AG04449 (cell line): ENCODE measurements at regions not wholly inside any gene's neighbourhood (a gene's known extent, or its start where the extent isn't known, plus 50 kb on each side); places are given as distances from the start of the nearest gene placed in this dataset.

Experiments
- CTCF ChIA-PET: fragments of 350-600 bp; formaldehyde crosslinking; extraction: SDS; loops from one replicate; lab custom pipeline; 2021; ENCODE audit warnings: antibody characterized with exemption; lab: Yijun Ruan, JAX
- POLR2A ChIA-PET: fragments of 400-600, 350-600 bp; formaldehyde crosslinking; extraction: SDS; loops from one replicate; lab custom pipeline; 2020; ENCODE audit warnings: antibody characterized with exemption, inconsistent platforms; lab: Yijun Ruan, JAX
- DNase-seq: peaks from one replicate; pipeline ENCODE4 v3.0.0-alpha.2; 2010; ENCODE audit warnings: low read depth, low spot score
- H3K4me3 ChIP-seq: 2 replicates; pipeline ENCODE4 v1.5.1; 2011; ENCODE audit warnings: low read depth, mild to moderate bottlenecking, control low read depth, low read length
- CTCF ChIP-seq: IDR thresholded peaks from one replicate; pipeline ENCODE4 v1.5.1; 2011; ENCODE audit warnings: mild to moderate bottlenecking, moderate library complexity, low read length, control low read depth, inconsistent platforms; ENCODE audit not compliant: insufficient read depth; ENCODE audit errors: missing control alignments

GRCh38 chr4:125983168-125983567 is 668.4 kb downstream of the FAT4 start:
- no peak for TF ChIP-seq CTCF
- no peak for DNase-seq
- ChIA-PET CTCF (no interaction called here), POLR2A (no interaction called here)
- no peak overlapping the region for H3K4me3 ChIP-seq

GRCh38 chr4:125985856-125986255 is 671.1 kb downstream of the FAT4 start:
- TF ChIP-seq CTCF, result no peak
- CTCF ChIA-PET, result no interaction called here
- no peak for DNase-seq
- no peak overlapping the region for H3K4me3 ChIP-seq
- POLR2A ChIA-PET, result no interaction called here

GRCh38 chr4:125986307-125986706 is 671.6 kb downstream of the FAT4 start:
- TF ChIP-seq CTCF, result no peak
- H3K4me3 ChIP-seq, result no peak overlapping the region
- ChIA-PET CTCF (no interaction called here), POLR2A (no interaction called here)
- DNase-seq, result no peak

- ChIA-PET POLR2A (no interaction called here), CTCF (no interaction called here)
- DNase-seq, result no peak
- no peak overlapping the region for H3K4me3 ChIP-seq
- no peak for TF ChIP-seq CTCF
Observed at GRCh38 chr4:125988464-125988863, 673.7 kb downstream of the FAT4 start.

- POLR2A ChIA-PET, result no interaction called here
- TF ChIP-seq CTCF, result no peak
- DNase-seq, result no peak
- H3K4me3 ChIP-seq, result no peak overlapping the region
- CTCF ChIA-PET, result no interaction called here
Observed at GRCh38 chr4:125991398-125991797, 676.6 kb downstream of the FAT4 start.

- no peak for DNase-seq
- ChIA-PET POLR2A (no interaction called here), CTCF (no interaction called here)
- no peak overlapping the region for H3K4me3 ChIP-seq
- TF ChIP-seq CTCF, result no peak
Observed at GRCh38 chr4:125992891-125993290, 678.1 kb downstream of the FAT4 start.
